ENCODE measurements at regions not wholly inside any gene's neighbourhood (a gene's known extent, or its start where the extent isn't known, plus 50 kb on each side); places are given as distances from the start of the nearest gene placed in this dataset.

GRCh38 chr15:47624503-47624902 lies 92.8 kb upstream of the SEMA6D start:
- H3K4me1 Mint-ChIP-seq (ENCODE audit: low read depth): no peaks in the 10 kb centered on the region

DNA sequence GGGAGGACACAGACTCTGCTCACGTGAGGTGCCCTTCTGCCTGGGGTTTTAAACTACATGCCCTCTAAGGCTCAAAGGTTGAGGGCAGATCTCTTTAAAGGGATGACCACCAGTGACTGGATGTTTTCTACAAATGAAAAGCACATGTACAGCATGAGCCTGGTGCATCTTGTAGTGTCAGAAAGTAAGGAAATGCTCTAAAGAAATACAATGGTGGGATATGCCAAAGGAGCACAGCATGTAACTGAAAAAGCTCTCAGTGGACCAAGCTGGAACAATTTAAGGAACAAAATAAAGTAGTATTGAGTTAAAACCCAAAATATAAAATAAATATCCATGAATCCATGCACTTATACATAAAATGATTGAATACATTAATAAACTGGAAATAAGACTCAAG lies 78.3 kb upstream of the SEMA6D start:
- DNase-seq (ENCODE audit: low spot score, unreplicated experiment): no peak
- H3K4me3 Mint-ChIP-seq (ENCODE audit: low read depth): no peak overlapping the region
- no peak overlapping the region for H3K27ac Mint-ChIP-seq
- no peaks in the 10 kb centered on the region for H3K4me1 Mint-ChIP-seq (ENCODE audit: low read depth)
- no peaks in the 10 kb centered on the region for H3K36me3 Mint-ChIP-seq (ENCODE audit: insufficient read depth)
- no peaks in the 10 kb centered on the region for H3K27me3 Mint-ChIP-seq
- no peaks in the 10 kb centered on the region for H3K9me3 Mint-ChIP-seq (ENCODE audit: low read depth)
- TF ChIP-seq, protein P1, sequence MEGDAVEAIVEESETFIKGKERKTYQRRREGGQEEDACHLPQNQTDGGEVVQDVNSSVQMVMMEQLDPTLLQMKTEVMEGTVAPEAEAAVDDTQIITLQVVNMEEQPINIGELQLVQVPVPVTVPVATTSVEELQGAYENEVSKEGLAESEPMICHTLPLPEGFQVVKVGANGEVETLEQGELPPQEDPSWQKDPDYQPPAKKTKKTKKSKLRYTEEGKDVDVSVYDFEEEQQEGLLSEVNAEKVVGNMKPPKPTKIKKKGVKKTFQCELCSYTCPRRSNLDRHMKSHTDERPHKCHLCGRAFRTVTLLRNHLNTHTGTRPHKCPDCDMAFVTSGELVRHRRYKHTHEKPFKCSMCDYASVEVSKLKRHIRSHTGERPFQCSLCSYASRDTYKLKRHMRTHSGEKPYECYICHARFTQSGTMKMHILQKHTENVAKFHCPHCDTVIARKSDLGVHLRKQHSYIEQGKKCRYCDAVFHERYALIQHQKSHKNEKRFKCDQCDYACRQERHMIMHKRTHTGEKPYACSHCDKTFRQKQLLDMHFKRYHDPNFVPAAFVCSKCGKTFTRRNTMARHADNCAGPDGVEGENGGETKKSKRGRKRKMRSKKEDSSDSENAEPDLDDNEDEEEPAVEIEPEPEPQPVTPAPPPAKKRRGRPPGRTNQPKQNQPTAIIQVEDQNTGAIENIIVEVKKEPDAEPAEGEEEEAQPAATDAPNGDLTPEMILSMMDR (IDR thresholded peaks at IDR 0.05; ENCODE audit: unreplicated experiment): no peak

More at GRCh38 chr15:47624503-47624902, 92.8 kb upstream of the SEMA6D start:
- Mint-ChIP-seq H3K9me3 (ENCODE audit: low read depth) (peaks cover 6% of the 10 kb centered on the region), H3K27ac (no peak overlapping the region), H3K36me3 (ENCODE audit: insufficient read depth) (no peaks in the 10 kb centered on the region), H3K27me3 (no peaks in the 10 kb centered on the region), H3K4me3 (ENCODE audit: low read depth) (no peak overlapping the region)
- TF ChIP-seq, protein P1 (IDR thresholded peaks at IDR 0.05; ENCODE audit: unreplicated experiment): no peak
- no peak for DNase-seq (ENCODE audit: low spot score, unreplicated experiment)

GRCh38 chr15:47640079-47640478 lies 77.2 kb upstream of the SEMA6D start:
- Mint-ChIP-seq H3K27ac (no peak overlapping the region), H3K36me3 (ENCODE audit: insufficient read depth) (no peaks in the 10 kb centered on the region), H3K27me3 (no peaks in the 10 kb centered on the region), H3K4me3 (ENCODE audit: low read depth) (no peak overlapping the region), H3K4me1 (ENCODE audit: low read depth) (no peaks in the 10 kb centered on the region), H3K9me3 (ENCODE audit: low read depth) (no peaks in the 10 kb centered on the region)
- DNase-seq (ENCODE audit: low spot score, unreplicated experiment): no peak
- TF ChIP-seq, protein P1 (IDR thresholded peaks at IDR 0.05; ENCODE audit: unreplicated experiment): no peak

DNA sequence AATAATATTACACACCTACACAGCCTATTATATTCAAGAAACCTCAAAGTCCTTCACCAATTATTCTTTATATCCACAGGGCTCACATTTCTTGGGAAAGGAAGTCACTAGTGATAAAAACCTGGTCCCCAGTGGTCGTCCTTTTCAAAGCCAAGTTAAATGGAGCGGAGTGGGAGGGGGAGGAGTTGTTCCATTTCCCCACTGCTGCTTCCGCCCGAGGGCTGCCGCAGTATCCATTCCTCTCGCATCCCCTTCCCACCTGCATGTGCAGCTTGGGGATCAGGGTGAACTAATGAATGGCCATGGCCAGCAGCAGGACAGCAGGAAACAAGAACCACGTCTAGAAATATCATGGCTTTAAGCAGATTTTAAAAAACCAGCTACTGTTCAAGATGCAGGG lies 76.4 kb upstream of the SEMA6D start:
- no peaks in the 10 kb centered on the region for H3K4me1 Mint-ChIP-seq (ENCODE audit: low read depth)
- H3K27me3 Mint-ChIP-seq: no peaks in the 10 kb centered on the region
- no peak overlapping the region for H3K4me3 Mint-ChIP-seq (ENCODE audit: low read depth)
- no peak for DNase-seq (ENCODE audit: low spot score, unreplicated experiment)
- TF ChIP-seq, protein P1 (IDR thresholded peaks at IDR 0.05; ENCODE audit: unreplicated experiment): no peak
- no peak overlapping the region for H3K27ac Mint-ChIP-seq
- no peaks in the 10 kb centered on the region for H3K36me3 Mint-ChIP-seq (ENCODE audit: insufficient read depth)
- H3K9me3 Mint-ChIP-seq (ENCODE audit: low read depth): no peaks in the 10 kb centered on the region

- Mint-ChIP-seq H3K4me3 (ENCODE audit: low read depth) (no peak overlapping the region), H3K4me1 (ENCODE audit: low read depth) (no peaks in the 10 kb centered on the region), H3K27me3 (no peaks in the 10 kb centered on the region), H3K36me3 (ENCODE audit: insufficient read depth) (no peaks in the 10 kb centered on the region), H3K27ac (no peak overlapping the region), H3K9me3 (ENCODE audit: low read depth) (no peaks in the 10 kb centered on the region)
- TF ChIP-seq, protein P1 (IDR thresholded peaks at IDR 0.05; ENCODE audit: unreplicated experiment): no peak
- DNase-seq (ENCODE audit: low spot score, unreplicated experiment): no peak
Measured at GRCh38 chr15:47644722-47645121, 72.6 kb upstream of the SEMA6D start.

Data from progenitor cell of endocrine pancreas (in vitro differentiated cells).